Pons (tissue), 1 donor: ENCODE measurements at regions not wholly inside any gene's neighbourhood (a gene's known extent, or its start where the extent isn't known, plus 50 kb on each side); places are given as distances from the start of the nearest gene placed in this dataset.

Experiments
- DNase-seq: peaks from one replicate; pipeline ENCODE4 v3.0.0-alpha.2; 2016; ENCODE audit warnings: low spot score

DNA sequence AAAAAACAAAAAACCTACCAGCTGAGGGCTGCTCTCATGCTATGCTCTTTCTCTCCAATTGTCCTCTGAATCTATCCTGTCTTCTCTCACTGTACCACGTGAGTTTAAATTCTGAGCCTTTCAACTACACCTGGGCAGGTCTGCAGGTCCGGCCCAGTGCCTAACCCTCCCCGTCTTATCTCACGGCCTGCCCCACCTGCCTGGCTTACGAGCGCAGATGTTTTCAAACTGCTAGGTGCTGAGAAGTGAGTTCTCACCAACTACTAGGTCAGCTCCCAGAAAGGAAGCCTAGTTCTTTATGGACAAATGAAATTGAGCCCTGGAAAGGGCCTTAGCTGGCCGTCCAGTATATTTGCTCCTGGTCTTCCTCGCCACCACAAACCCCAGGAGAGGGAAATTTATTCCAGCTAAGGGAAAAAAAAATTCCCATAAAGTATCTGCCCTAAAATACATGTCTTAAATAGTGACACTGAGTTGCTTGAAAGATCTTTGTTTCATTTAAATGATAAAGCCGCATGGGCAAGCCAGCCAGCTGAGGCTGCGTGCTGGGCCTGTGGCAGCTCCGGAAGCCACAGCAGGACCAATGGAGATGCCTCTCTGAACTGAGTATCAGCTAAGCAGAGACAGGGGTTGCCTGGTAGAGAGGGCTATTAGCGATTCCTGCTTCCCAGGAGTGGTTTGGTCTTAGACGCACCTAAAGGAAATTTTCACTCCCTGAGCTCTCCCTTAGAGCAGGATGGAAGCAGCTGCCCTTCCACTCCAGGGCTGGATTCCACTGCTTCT is 92.5 kb upstream of the NCK2 start:
- no peak for DNase-seq

DNA sequence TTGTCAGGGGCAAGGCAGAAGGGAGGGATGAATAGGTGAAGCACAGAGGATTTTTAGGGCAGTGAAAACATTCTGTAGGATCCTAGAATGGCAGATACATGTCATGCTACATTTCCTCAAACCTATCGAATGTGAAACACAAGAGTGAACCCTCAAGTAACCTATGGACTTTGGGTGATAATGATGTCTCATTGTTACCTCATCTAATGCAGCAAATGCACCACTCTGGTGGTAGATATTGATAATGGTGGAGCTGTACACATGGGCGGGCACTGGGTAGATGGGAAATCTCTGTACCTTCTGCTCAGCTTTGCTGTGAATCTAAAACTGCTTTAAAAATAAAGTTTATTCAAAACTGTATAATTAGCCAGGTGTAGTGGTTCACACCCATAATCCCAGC is 95.2 kb upstream of the NCK2 start:
- no peak for DNase-seq

DNA sequence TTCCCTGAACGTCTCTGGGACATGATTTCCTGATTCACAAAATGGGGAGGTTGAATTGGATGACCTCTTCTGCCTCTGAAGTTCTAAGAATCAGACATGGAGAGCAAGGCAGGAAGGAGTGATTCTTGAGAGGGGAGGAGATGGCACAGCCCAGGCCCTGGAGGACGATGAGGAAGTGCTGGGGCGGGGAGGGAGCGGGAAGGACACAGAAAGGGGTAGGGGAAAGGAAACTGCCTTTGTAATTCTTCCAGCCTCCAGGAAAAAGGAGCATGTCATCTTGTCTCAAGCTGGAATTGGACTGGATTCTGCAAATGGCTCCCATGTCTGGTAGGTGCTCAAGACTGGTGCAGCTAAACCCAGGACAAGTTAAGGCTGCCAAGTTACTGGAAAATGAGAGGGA is 97.0 kb upstream of the NCK2 start:
- DNase-seq, result no peak

DNA sequence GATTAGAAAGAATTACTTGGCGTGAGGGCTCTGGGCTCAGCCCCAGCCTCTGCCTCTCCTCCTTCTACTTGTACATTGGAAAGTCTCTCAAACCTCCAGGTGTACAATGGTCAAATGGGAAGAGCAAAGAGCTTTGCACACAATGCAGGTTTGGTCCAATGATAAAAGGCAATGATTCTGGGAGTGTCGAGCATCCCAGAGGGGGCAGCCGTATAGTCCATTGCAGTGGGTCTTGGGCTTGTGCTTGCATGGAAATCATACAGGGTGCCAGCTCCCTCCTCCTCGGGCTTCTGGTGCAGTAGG is 98.0 kb upstream of the NCK2 start:
- DNase-seq, result no peak

DNA sequence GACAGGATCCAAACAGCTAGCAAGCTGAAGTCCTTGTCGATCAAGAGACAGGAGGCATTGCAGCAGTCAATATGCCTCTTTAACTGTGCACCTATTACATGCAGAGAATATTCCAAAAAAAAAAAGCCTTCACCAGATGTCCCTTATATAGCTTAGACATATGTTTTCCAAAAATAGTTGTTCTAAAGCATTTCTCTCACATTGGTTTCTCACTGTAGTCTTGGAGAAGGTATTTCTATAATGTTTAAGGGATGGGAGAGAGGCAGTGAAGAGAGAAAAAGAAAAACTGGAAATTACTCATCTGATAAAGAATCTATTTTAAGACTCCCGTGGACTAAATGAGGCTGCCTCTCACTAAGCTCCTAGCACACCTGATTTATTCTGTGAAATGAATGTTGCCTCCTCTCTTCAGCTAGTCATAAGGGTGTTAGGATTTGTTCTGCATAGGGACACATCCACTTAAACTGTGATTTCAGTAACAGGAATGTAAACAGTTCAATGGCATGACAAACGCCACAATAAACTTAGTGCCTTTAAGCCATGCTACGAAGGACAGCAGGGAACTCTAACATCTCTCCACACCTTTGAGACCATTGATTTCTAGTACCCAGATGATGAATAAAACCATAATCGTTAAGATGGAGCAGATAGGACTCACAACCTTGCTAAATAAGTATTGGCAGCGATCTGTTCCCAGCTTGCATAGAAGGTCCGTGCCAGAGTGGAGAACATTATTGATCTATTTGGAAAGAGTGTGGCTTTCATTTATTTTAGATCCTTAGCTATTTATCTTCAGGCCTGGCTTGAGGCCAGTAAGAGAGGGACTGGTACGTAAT is 98.6 kb upstream of the NCK2 start:
- DNase-seq, result peak; percentile 5

DNA sequence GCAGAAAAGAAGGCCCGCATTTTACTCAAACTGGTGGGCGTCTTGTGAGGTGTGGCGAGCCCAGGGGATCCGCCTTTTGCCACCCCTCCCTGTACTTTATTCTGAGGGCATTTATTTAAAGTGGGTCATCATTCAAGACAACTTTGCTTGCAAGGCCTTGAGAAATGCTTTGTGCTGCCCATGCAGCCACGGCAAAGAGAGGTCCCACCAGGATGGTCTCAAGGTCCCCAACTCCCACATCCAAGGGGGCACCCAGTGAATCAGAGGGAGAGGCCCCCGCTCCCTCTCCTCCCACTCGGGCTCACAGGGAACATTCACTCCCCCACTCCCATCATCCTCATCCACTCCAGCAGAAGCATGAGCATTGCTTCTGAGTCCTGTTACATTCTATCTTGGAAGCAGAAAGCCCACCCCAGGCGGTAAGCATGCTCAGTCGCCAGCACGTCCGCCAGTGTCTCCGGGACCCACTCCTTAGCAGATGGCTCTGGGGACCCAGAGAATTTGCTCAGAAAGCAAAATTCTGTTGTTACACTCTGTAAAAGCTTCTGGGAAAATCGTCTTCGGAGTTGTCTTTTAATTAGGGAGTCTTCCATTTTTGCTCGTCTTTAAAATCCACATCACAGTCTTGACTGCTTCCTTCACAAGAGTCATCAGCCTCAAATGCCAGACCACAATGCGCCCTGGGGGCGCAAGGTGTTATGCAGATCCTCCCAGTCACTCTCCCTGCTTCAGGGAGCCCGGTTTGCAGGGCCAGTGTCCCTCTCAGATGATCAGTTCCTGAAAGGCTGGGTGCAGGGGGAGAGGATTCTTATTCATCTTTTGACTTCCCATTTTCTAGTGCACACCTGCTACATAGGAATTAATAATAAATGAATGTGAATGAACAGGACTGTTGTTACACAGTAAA is 99.4 kb upstream of the NCK2 start:
- DNase-seq, result no peak

DNA sequence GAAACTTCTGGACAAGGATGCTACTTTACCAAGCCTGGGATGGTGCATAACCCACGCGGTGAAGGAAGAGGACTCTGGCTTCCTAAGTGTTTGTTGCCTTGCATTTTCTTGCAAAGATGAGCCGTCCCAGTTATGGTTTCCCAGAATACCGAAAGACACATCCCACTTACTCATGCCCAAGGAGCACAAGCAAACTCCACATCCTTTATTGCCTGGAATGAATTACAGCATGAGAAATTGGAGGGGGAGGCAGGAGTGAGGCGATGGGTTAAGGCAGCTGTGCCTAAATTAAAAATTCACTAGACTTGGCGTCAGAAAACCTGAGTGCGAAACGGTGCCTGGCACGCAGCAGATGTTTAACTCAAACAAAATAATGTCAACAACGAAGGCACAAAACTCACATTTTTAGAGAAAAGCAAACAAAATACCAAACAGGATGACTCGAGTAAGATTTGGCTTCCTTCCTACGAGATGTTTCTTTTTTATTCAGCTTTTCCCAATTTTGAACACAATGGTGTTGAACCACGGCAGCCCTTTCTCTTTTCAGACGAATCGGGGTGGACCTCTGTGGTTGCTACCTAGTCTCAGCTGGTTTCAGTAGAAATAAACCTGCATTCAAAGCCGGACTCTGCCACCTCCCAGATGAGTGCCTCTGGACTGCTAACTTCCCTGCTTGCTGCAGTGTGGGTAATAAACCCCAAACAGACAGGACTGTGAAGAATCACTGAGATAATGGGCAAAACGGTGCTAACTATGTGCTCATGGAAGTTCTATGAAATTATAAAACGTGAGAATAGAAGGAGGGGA is 100.3 kb upstream of the NCK2 start:
- DNase-seq, result peak; percentile 43

DNA sequence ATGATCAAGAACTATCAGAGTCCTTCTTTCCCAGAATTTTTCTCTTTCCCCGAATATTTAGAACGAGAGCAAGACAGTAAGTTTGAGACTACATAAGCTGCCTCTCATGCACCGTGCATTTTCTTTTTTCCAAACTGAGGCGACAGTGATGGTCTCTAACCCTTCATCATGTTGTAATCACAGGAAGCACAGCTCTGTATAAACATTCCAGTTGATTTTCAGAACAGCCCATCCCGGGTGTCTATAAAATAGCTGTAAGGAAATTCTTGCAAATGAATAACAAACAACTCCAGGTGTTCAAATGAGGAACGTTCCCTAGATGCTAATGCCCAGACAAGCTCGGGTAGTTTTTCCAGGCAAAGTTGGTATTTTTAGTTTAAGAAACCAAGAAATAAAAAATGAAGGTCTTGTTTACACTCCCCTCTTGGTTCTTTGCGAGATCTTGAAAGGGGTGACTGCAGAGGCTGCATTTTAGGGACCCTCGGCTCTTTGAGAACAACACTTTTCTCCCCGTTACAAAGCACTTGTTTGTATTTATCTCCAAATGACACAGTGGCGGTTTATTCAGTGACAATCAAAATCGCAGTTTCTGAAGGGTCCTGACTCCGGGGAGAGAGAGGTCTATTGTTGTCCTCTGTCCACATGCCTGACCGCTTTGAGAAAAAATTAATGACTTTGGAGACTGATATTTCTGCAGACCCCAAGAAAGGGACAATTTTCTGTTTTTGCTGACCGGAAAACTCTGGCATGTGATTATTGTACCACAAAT is 101.1 kb upstream of the NCK2 start:
- peak; percentile 63 for DNase-seq

DNA sequence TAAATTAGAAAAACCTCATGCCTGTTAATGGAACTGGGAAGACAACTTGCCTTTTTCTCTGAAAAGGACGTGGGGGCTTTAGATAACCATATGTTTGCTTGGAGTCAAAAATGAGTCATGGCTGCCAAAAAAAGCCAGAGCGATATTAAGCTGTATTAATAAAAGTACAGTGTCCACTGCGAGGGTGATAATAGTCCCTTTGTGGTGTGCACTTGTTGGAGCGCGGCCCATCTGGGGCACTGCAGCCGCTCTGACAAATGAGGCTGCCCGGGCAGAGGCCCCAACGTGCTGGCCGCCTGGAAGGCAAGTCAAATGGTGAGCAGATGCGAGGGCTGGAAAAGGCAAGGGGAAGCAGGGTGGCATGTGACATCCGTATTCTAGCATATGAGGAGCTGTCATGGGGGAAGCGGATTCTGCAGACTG is 103.3 kb upstream of the NCK2 start:
- peak; percentile 96 for DNase-seq

DNA sequence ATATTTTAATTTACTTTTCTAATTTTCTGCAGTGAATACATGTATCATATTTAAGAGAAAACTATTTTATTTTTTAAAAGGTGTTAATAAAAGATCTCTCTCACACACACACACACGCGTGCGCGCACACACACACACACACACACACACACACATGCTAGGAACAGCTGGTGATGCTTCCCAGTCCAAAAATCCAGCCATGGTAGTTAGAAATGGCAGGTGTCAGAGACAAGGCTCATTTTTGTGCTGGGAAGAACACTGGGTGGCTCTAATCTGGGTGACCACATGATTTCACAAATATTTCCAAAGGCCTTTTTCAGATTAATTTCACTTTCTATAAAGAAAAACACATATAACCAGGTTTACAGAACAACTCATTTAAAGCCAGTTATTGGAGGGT is 104.5 kb upstream of the NCK2 start:
- no peak for DNase-seq

DNA sequence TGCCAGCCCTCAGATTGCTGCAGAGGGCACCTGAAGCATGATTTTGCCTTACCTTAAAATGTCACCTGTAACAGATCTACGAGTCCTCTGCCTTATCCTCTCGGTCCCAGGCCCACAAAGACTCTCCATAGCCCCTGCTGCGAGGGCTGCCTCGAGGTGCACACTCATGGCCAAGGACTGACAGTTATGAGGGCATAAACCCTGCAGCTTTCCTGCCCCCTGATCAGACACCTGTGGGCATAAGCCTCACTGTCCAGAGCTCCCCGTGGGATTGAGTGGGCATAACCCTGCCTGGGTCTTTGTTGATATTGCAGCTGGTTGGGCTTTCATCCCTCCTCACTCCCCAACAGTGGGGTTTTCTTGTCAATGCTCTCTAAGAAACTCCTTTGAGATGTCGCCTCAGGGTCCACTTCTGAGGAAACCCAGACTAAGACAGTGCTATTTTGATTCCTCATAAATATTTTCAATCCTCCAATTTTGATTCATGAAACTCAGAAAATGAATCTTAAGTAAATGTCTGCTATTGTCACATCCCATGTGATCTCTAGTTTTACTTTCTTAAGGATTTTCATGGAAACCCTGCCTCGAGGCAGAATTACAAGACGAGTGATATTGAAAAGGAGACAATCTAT is 108.5 kb upstream of the NCK2 start:
- no peak for DNase-seq

DNA sequence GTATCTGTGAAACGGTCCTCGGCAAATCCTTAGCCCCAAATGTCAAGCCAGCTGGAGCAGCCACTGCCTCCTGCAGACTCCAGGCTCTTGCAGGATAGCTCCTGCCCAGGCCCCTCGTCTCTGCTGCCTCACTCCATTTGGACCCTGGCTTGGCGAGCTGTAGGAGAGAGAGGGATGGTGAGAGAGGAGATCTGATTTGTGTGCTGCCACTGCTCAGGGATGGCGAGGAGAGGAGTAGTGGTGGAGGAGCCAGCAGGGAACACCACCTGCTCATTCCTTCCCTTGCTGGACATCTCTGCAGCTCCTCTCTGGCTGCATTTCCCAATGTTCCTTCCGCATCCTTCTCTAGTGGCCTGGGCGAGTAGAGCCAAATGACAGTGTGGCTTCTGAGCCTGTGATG is 109.1 kb upstream of the NCK2 start:
- no peak for DNase-seq

DNA sequence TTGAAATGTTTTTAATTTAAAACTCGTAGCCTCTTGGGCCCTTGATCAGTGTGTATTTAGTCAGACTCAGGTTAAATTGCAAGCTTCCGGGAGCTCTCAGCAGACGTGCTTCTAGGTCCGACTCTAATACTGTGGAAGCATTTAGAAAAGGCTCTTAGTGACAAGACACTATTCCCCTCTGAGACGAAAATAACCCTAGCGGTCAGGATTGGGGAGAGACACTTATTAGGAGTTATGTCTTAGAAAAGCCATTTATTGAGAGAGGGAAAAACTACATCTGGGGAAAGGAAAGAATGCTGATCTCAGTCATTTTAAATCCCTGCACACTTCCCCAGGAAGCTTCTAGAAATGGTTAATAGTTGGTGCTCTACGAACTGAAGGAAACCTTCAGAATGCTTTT is 110.5 kb upstream of the NCK2 start:
- DNase-seq, result no peak

DNA sequence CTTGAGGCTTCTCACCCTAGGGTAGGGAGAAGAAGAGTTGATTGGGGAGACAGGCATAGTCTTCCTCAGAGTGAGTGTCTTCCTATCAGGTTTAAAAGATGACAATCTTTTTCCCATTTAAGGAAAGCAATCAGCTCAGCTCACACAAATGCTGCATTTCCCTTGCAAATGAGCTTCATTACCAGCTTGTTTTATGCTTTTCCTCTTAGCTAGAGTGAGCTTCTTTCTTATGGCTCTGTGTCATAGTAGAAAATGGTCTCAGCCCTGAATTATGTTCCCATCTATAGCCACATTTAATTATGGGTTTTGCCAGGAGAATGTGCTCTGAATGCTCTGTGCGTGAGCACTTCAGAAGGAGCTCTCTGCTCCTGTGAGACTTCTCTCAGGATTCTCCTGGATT is 112.8 kb upstream of the NCK2 start:
- no peak for DNase-seq

DNA sequence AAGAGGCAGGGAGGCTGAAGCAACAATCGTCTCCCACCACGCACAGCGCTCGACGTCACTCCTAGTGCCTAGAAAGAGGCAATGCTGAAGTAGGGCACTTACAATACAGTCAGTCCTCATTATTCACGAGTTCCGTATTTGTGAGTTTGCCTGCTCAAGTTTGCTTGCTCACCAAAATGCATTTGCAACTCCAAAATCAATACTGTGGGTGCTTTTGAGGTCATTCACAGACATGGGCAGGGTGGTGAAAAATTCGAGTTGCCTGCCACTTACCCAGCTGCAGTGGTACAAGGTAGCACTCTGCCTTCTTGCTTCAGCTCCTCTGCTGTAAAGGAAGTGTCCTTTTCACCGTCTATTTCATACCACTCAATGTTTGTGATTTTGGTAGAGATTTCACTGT is 113.7 kb upstream of the NCK2 start:
- DNase-seq, result no peak

DNA sequence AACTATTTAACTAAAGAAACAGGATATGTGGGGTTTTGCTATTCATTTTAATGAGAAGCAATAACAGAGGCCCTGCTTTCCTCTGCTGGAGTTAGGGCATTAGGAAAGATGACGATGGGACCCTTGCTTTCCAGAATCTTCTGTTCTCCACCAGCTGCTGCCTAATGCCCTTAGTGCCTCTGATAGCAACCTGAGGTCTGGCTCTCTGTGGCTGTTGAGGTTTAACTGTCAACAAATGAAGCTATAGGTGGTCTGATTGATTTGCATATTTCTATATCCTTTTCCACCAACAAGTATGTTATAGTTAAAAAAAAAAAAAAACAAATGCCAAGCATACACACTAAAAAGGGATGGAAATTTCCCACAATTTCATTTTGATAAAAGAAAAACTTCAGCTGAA is 115.1 kb upstream of the NCK2 start:
- DNase-seq, result no peak

DNA sequence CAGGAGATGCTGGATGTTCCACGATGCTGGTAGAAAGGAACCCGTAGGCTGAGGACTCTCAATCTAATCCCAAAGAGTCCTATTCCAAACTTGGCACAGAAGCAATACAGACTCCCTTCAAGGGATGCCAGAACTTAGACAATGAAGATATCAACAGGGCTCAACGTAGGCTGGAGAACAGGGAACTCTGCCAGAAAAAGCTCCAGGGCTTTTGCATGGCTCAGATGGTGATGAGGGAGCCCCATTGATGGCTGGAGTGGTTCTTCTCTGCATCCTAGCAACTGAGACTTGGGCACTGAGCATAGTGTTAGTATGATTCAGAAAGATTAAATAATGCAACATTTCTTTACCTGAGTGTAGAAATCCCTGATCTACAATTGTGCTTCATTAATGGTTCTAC is 117.2 kb upstream of the NCK2 start:
- DNase-seq, result peak; percentile 62

DNA sequence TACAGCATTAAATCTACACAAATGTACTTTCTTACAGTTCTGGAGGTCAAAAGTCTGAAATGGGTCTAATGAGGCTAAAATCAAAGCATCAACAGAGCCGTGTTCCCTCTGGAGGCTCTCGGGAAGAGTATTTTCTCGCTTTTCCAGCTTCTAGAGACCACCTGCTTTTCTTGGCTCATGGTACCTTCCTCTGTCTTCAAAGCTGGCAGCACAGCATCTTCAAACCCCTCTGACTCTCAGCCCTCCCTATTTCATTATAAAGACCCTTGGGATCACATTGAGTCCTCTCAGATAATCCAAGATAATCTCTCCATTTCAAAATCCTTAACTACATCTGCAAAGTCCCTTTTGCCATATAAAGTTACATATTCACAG is 117.8 kb upstream of the NCK2 start:
- DNase-seq, result no peak

DNA sequence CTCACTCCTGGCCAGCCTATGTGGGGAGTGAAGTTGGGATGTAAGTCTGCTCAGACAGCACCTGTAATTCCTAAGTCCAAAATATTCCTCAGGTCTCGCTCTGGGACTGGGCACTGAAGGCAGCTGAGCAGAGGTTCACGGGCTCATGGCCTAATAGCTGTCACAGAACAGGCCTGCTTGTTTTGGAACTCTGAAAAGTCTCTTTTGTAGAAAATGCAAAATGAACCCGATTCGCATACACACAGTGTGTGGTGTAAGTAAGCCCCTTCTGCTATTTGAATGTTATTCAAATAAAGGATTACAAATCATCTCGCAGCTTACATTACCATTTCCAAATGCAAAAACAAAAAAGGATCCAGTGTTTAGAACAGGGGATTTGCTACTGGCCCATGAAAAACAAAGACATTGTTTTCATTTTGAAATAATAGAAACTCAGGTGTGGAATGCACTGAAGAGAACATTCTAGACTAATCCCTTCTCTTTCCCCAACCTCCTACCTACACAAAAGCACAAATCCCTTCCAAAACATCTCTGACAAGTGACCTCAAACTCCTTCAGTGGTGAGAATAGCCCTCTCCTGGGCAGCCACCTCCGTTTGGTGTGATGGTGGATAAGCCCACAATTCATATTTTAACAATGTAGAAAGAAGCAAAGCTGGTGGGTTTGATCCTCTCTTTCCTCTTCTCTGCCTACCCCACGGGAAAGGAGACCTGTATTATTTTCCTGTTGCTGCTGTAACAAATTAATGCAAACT is 118.3 kb upstream of the NCK2 start:
- DNase-seq, result no peak

DNA sequence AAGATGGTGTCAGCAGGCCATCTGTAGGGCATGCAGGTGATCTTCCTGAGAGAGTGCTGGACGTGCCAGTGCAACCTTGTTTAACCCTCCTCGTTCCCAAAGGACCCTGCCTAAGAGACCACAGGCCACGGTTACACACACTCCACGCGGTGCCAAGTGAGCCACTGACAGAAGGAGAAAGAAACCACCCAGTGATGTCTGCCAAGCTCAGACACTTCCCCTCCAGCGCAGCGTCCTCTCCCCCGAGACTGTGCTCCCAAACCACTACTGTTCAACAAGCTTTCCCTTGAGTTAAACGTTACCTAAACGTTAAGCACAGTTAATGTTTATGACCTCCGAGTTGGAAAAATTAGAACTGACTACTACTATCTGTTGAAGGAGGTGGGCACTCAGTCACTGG is 119.1 kb upstream of the NCK2 start:
- DNase-seq, result no peak
